ENCODE measurements at regions not wholly inside any gene's neighbourhood (a gene's known extent, or its start where the extent isn't known, plus 50 kb on each side); places are given as distances from the start of the nearest gene placed in this dataset.
A peak's percentile ranks its signal among the peaks of the same experiment; 100 is the strongest.

- H3K4me3 ChIP-seq (ENCODE audit: insufficient read depth, low read depth, low read length), result no peak overlapping the region
- H3K36me3 ChIP-seq (replicated peaks; ENCODE audit: control insufficient read depth, insufficient read depth, low read length), result no peaks in the 10 kb centered on the region
- no peak for DNase-seq
- no peaks in the 10 kb centered on the region for H3K27me3 ChIP-seq (ENCODE audit: control insufficient read depth, insufficient read depth, low read length)
Measured at GRCh38 chr21:35627462-35627861, 432.9 kb downstream of the SETD4 start.

- Histone ChIP-seq H3K36me3 (replicated peaks; ENCODE audit: control insufficient read depth, insufficient read depth, low read length) (no peaks in the 10 kb centered on the region), H3K4me3 (ENCODE audit: insufficient read depth, low read depth, low read length) (no peak overlapping the region), H3K27me3 (ENCODE audit: control insufficient read depth, insufficient read depth, low read length) (no peaks in the 10 kb centered on the region)
- DNase-seq, result no peak
Measured at GRCh38 chr21:35625576-35625975, 434.8 kb downstream of the SETD4 start.

GRCh38 chr21:35624901-35625300 lies 435.4 kb downstream of the SETD4 start:
- H3K27me3 ChIP-seq (ENCODE audit: control insufficient read depth, insufficient read depth, low read length), result no peaks in the 10 kb centered on the region
- H3K4me3 ChIP-seq (ENCODE audit: insufficient read depth, low read depth, low read length), result no peak overlapping the region
- no peak for DNase-seq
- H3K36me3 ChIP-seq (replicated peaks; ENCODE audit: control insufficient read depth, insufficient read depth, low read length), result no peaks in the 10 kb centered on the region

GRCh38 chr21:35622612-35623011 lies 437.7 kb downstream of the SETD4 start:
- no peak overlapping the region for H3K4me3 ChIP-seq (ENCODE audit: insufficient read depth, low read depth, low read length)
- no peaks in the 10 kb centered on the region for H3K36me3 ChIP-seq (replicated peaks; ENCODE audit: control insufficient read depth, insufficient read depth, low read length)
- DNase-seq, result peak; percentile 16
- no peaks in the 10 kb centered on the region for H3K27me3 ChIP-seq (ENCODE audit: control insufficient read depth, insufficient read depth, low read length)

- H3K27me3 ChIP-seq (ENCODE audit: control insufficient read depth, insufficient read depth, low read length), result no peaks in the 10 kb centered on the region
- no peak overlapping the region for H3K4me3 ChIP-seq (ENCODE audit: insufficient read depth, low read depth, low read length)
- no peaks in the 10 kb centered on the region for H3K36me3 ChIP-seq (replicated peaks; ENCODE audit: control insufficient read depth, insufficient read depth, low read length)
- no peak for DNase-seq
Measured at GRCh38 chr21:35619184-35619583, 441.1 kb downstream of the SETD4 start.

- DNase-seq, result no peak
- H3K36me3 ChIP-seq (replicated peaks; ENCODE audit: control insufficient read depth, insufficient read depth, low read length), result no peaks in the 10 kb centered on the region
- no peaks in the 10 kb centered on the region for H3K27me3 ChIP-seq (ENCODE audit: control insufficient read depth, insufficient read depth, low read length)
- H3K4me3 ChIP-seq (ENCODE audit: insufficient read depth, low read depth, low read length), result no peak overlapping the region
Measured at GRCh38 chr21:35617491-35617890, 442.8 kb downstream of the SETD4 start.

GRCh38 chr21:35616090-35616489 lies 444.2 kb downstream of the SETD4 start:
- DNase-seq, result no peak
- H3K36me3 ChIP-seq (replicated peaks; ENCODE audit: control insufficient read depth, insufficient read depth, low read length), result no peaks in the 10 kb centered on the region
- H3K27me3 ChIP-seq (ENCODE audit: control insufficient read depth, insufficient read depth, low read length), result no peaks in the 10 kb centered on the region
- H3K4me3 ChIP-seq (ENCODE audit: insufficient read depth, low read depth, low read length), result no peak overlapping the region

GRCh38 chr21:35615325-35615724 lies 445.0 kb downstream of the SETD4 start:
- H3K36me3 ChIP-seq (replicated peaks; ENCODE audit: control insufficient read depth, insufficient read depth, low read length), result no peaks in the 10 kb centered on the region
- H3K4me3 ChIP-seq (ENCODE audit: insufficient read depth, low read depth, low read length), result no peak overlapping the region
- no peak for DNase-seq
- no peaks in the 10 kb centered on the region for H3K27me3 ChIP-seq (ENCODE audit: control insufficient read depth, insufficient read depth, low read length)

- Histone ChIP-seq H3K27me3 (ENCODE audit: control insufficient read depth, insufficient read depth, low read length) (no peaks in the 10 kb centered on the region), H3K4me3 (ENCODE audit: insufficient read depth, low read depth, low read length) (no peak overlapping the region), H3K36me3 (replicated peaks; ENCODE audit: control insufficient read depth, insufficient read depth, low read length) (no peaks in the 10 kb centered on the region)
- no peak for DNase-seq
Measured at GRCh38 chr21:35614396-35614921, 445.9 kb downstream of the SETD4 start.

GRCh38 chr21:35611708-35612132 lies 448.6 kb downstream of the SETD4 start:
- Histone ChIP-seq H3K36me3 (replicated peaks; ENCODE audit: control insufficient read depth, insufficient read depth, low read length) (no peaks in the 10 kb centered on the region), H3K4me3 (ENCODE audit: insufficient read depth, low read depth, low read length) (no peak overlapping the region), H3K27me3 (ENCODE audit: control insufficient read depth, insufficient read depth, low read length) (no peaks in the 10 kb centered on the region)
- DNase-seq, result no peak

- no peaks in the 10 kb centered on the region for H3K27me3 ChIP-seq (ENCODE audit: control insufficient read depth, insufficient read depth, low read length)
- no peaks in the 10 kb centered on the region for H3K36me3 ChIP-seq (replicated peaks; ENCODE audit: control insufficient read depth, insufficient read depth, low read length)
- DNase-seq, result no peak
- no peak overlapping the region for H3K4me3 ChIP-seq (ENCODE audit: insufficient read depth, low read depth, low read length)
Measured at GRCh38 chr21:35609263-35609662, 451.1 kb downstream of the SETD4 start.

GRCh38 chr21:35607406-35607805 lies 452.9 kb downstream of the SETD4 start:
- DNase-seq, result no peak
- H3K4me3 ChIP-seq (ENCODE audit: insufficient read depth, low read depth, low read length), result no peak overlapping the region
- no peaks in the 10 kb centered on the region for H3K36me3 ChIP-seq (replicated peaks; ENCODE audit: control insufficient read depth, insufficient read depth, low read length)
- no peaks in the 10 kb centered on the region for H3K27me3 ChIP-seq (ENCODE audit: control insufficient read depth, insufficient read depth, low read length)

- Histone ChIP-seq H3K27me3 (ENCODE audit: control insufficient read depth, insufficient read depth, low read length) (no peaks in the 10 kb centered on the region), H3K4me3 (ENCODE audit: insufficient read depth, low read depth, low read length) (no peak overlapping the region), H3K36me3 (replicated peaks; ENCODE audit: control insufficient read depth, insufficient read depth, low read length) (no peaks in the 10 kb centered on the region)
- DNase-seq, result no peak
Measured at GRCh38 chr21:35606578-35606977, 453.7 kb downstream of the SETD4 start.

- H3K4me3 ChIP-seq (ENCODE audit: insufficient read depth, low read depth, low read length), result no peak overlapping the region
- no peaks in the 10 kb centered on the region for H3K36me3 ChIP-seq (replicated peaks; ENCODE audit: control insufficient read depth, insufficient read depth, low read length)
- H3K27me3 ChIP-seq (ENCODE audit: control insufficient read depth, insufficient read depth, low read length), result no peaks in the 10 kb centered on the region
- no peak for DNase-seq
Measured at GRCh38 chr21:35606146-35606545, 454.2 kb downstream of the SETD4 start.

- no peak overlapping the region for H3K4me3 ChIP-seq (ENCODE audit: insufficient read depth, low read depth, low read length)
- peak; percentile 34 for DNase-seq
- H3K27me3 ChIP-seq (ENCODE audit: control insufficient read depth, insufficient read depth, low read length), result no peaks in the 10 kb centered on the region
- H3K36me3 ChIP-seq (replicated peaks; ENCODE audit: control insufficient read depth, insufficient read depth, low read length), result no peaks in the 10 kb centered on the region
Measured at GRCh38 chr21:35603494-35603893, 456.8 kb downstream of the SETD4 start.

- no peak overlapping the region for H3K4me3 ChIP-seq (ENCODE audit: insufficient read depth, low read depth, low read length)
- no peaks in the 10 kb centered on the region for H3K36me3 ChIP-seq (replicated peaks; ENCODE audit: control insufficient read depth, insufficient read depth, low read length)
- H3K27me3 ChIP-seq (ENCODE audit: control insufficient read depth, insufficient read depth, low read length), result no peaks in the 10 kb centered on the region
- DNase-seq, result no peak
Measured at GRCh38 chr21:35602811-35603362, 457.4 kb downstream of the SETD4 start.
